ENCODE measurements at regions not wholly inside any gene's neighbourhood (a gene's known extent, or its start where the extent isn't known, plus 50 kb on each side); places are given as distances from the start of the nearest gene placed in this dataset.

GRCh38 chr5:14954616-14955343, 83.2 kb upstream of the ANKH start:
- intact Hi-C loops (cut with DNase I; ENCODE audit: low total_unique reads) = no loop called here
- H3K4me3 ChIP-seq = no peak overlapping the region
- no peaks in the 10 kb centered on the region for H3K4me1 ChIP-seq
- no peak for TF ChIP-seq POLR2A (IDR thresholded peaks at IDR 0.05)
- no peak for TF ChIP-seq CTCF (IDR thresholded peaks at IDR 0.05)
- no peaks in the 10 kb centered on the region for H3K36me3 ChIP-seq (ENCODE audit: low read depth, missing control alignments)
- H3K9me3 ChIP-seq = no peaks in the 10 kb centered on the region
- DNase-seq = no peak
- no peak overlapping the region for H3K27ac ChIP-seq
- no peaks in the 10 kb centered on the region for H3K27me3 ChIP-seq
- 86 to 88% methylated on average over 9 of the region's 9 CpGs for WGBS, 2 donors

GRCh38 chr5:14954216-14954615, 82.6 kb upstream of the ANKH start:
- no peaks in the 10 kb centered on the region for H3K27me3 ChIP-seq
- TF ChIP-seq POLR2A (IDR thresholded peaks at IDR 0.05) = no peak
- TF ChIP-seq CTCF (IDR thresholded peaks at IDR 0.05) = no peak
- intact Hi-C loops (cut with DNase I; ENCODE audit: low total_unique reads) = no loop called here
- no peak overlapping the region for H3K27ac ChIP-seq
- H3K9me3 ChIP-seq = no peaks in the 10 kb centered on the region
- DNase-seq = no peak
- no peaks in the 10 kb centered on the region for H3K4me1 ChIP-seq
- WGBS, 2 donors = 93 to 97% methylated on average over 1 of the region's 1 CpG
- no peak overlapping the region for H3K4me3 ChIP-seq
- H3K36me3 ChIP-seq (ENCODE audit: low read depth, missing control alignments) = no peaks in the 10 kb centered on the region

GRCh38 chr5:14953075-14953607, 81.6 kb upstream of the ANKH start:
- no peak overlapping the region for H3K27ac ChIP-seq
- WGBS, 2 donors = 66 to 73% methylated on average over 8 of the region's 8 CpGs
- TF ChIP-seq POLR2A (IDR thresholded peaks at IDR 0.05) = no peak
- intact Hi-C loops (cut with DNase I; ENCODE audit: low total_unique reads) = no loop called here
- no peaks in the 10 kb centered on the region for H3K4me1 ChIP-seq
- H3K36me3 ChIP-seq (ENCODE audit: low read depth, missing control alignments) = no peaks in the 10 kb centered on the region
- H3K4me3 ChIP-seq = no peak overlapping the region
- no peaks in the 10 kb centered on the region for H3K27me3 ChIP-seq
- DNase-seq = no peak
- no peaks in the 10 kb centered on the region for H3K9me3 ChIP-seq

GRCh38 chr5:14948383-14948782, 76.8 kb upstream of the ANKH start:
- H3K4me1 ChIP-seq = no peaks in the 10 kb centered on the region
- DNase-seq = no peak
- H3K27me3 ChIP-seq = no peaks in the 10 kb centered on the region
- H3K36me3 ChIP-seq (ENCODE audit: low read depth, missing control alignments) = no peaks in the 10 kb centered on the region
- H3K4me3 ChIP-seq = no peak overlapping the region
- 95 to 96% methylated on average over 4 of the region's 4 CpGs for WGBS, 2 donors
- H3K27ac ChIP-seq = no peak overlapping the region
- intact Hi-C loops (cut with DNase I; ENCODE audit: low total_unique reads) = no loop called here
- TF ChIP-seq CTCF (IDR thresholded peaks at IDR 0.05) (no peak), POLR2A (IDR thresholded peaks at IDR 0.05) (no peak)
- H3K9me3 ChIP-seq = no peaks in the 10 kb centered on the region

GRCh38 chr5:14946815-14947620, 75.4 kb upstream of the ANKH start:
- no peaks in the 10 kb centered on the region for H3K36me3 ChIP-seq (ENCODE audit: low read depth, missing control alignments)
- H3K4me1 ChIP-seq = no peaks in the 10 kb centered on the region
- no peak for TF ChIP-seq CTCF (IDR thresholded peaks at IDR 0.05)
- H3K27me3 ChIP-seq = no peaks in the 10 kb centered on the region
- no peak overlapping the region for H3K27ac ChIP-seq
- WGBS, 2 donors = 66 to 70% methylated on average over 4 of the region's 4 CpGs
- no peak for DNase-seq
- no peaks in the 10 kb centered on the region for H3K9me3 ChIP-seq
- H3K4me3 ChIP-seq = no peak overlapping the region
- intact Hi-C loops (cut with DNase I; ENCODE audit: low total_unique reads) = no loop called here

Data from testis (tissue), 2 donors.